PC-3 (cell line): ENCODE measurements at regions not wholly inside any gene's neighbourhood (a gene's known extent, or its start where the extent isn't known, plus 50 kb on each side); places are given as distances from the start of the nearest gene placed in this dataset.

ENCODE experiments used
- EZH2 ChIP-seq: fragments of 300-600 bp; sonication (generic); IDR thresholded peaks from one replicate; pipeline ENCODE4 v1.6.1; 2017; ENCODE audit warnings: antibody characterized with exemption, mild to moderate bottlenecking, low read length; ENCODE audit not compliant: unreplicated experiment
- TF ChIP-seq, protein P1 (sequence below): fragments of 300-600 bp; sonication (generic); conservative IDR thresholded peaks from 2 replicates; pipeline ENCODE4 v1.5.1; 2017; ENCODE audit warnings: antibody characterized with exemption, low read depth, mild to moderate bottlenecking, low read length

DNA sequence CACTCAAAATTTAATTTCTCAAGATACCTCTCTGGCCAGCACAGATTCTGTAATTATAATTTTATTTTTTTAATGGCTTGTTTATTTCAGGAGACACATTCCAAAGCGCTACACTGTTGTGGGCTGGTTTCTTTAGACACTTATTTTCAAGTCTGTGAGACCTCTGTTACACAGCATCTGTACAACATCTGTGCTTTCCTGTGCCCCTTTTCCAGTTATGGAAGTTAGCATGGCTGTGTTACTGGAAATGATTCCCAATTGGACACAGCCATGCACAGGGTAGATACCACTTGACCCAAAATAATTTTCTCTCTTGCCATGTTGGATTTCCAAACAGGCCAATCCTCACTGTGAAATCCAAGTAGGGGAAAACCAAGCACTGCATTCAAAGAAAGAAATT is 172.3 kb upstream of the ADCY1 start:
- TF ChIP-seq, protein P1, sequence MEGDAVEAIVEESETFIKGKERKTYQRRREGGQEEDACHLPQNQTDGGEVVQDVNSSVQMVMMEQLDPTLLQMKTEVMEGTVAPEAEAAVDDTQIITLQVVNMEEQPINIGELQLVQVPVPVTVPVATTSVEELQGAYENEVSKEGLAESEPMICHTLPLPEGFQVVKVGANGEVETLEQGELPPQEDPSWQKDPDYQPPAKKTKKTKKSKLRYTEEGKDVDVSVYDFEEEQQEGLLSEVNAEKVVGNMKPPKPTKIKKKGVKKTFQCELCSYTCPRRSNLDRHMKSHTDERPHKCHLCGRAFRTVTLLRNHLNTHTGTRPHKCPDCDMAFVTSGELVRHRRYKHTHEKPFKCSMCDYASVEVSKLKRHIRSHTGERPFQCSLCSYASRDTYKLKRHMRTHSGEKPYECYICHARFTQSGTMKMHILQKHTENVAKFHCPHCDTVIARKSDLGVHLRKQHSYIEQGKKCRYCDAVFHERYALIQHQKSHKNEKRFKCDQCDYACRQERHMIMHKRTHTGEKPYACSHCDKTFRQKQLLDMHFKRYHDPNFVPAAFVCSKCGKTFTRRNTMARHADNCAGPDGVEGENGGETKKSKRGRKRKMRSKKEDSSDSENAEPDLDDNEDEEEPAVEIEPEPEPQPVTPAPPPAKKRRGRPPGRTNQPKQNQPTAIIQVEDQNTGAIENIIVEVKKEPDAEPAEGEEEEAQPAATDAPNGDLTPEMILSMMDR: no peak
- TF ChIP-seq EZH2: no peak
